Esophagus squamous epithelium (tissue), 4 donors: ENCODE measurements at regions not wholly inside any gene's neighbourhood (a gene's known extent, or its start where the extent isn't known, plus 50 kb on each side); places are given as distances from the start of the nearest gene placed in this dataset.

Source experiments
- CTCF ChIP-seq, 6 experiments: fragments of 450-650 bp in 4 of 6; fragments of 200-600 bp in 2 of 6; sonication (generic) in 2 of 6; IDR thresholded peaks; one replicate each; pipeline ENCODE4 v1.5.1; 2016 to 2019; ENCODE audit warnings: antibody characterized with exemption in 6 of 6, mild to moderate bottlenecking in 4 of 6, moderate library complexity in 4 of 6
- POLR2A ChIP-seq, 4 donors: fragments of 450-650 bp; IDR thresholded peaks; one replicate each; pipeline ENCODE4 v1.6.1; 2017; ENCODE audit warnings: antibody characterized with exemption in 4 of 4, mild to moderate bottlenecking in 4 of 4, moderate library complexity in 3 of 4

GRCh38 chr10:2686691-2687090 lies 380.7 kb upstream of the PFKP start:
- TF ChIP-seq CTCF (IDR thresholded peaks at IDR 0.05) (no peak), POLR2A (IDR thresholded peaks at IDR 0.05) (no peak)
